ENCODE measurements at regions not wholly inside any gene's neighbourhood (a gene's known extent, or its start where the extent isn't known, plus 50 kb on each side); places are given as distances from the start of the nearest gene placed in this dataset.
"Not testable (repeated sequence)": the region's sequence is repeated elsewhere in the genome, so short reads cannot be mapped to it uniquely, and the experiment has no call there.

GRCh38 chr17:70597774-70598173, 428.4 kb downstream of the KCNJ2 start:
- Histone ChIP-seq H3K27ac (ENCODE audit: low read length) (no peak overlapping the region), H3K79me2 (ENCODE audit: low read length) (no peaks in the 10 kb centered on the region), H3K9me3 (ENCODE audit: low read length) (no peaks in the 10 kb centered on the region), H3K36me3 (ENCODE audit: low read depth, low read length) (no peaks in the 10 kb centered on the region), H3K9ac (ENCODE audit: low read length) (no peak overlapping the region), H3K27me3 (ENCODE audit: low read length) (no peaks in the 10 kb centered on the region), H3K9me2 (replicated peaks; ENCODE audit: low read length) (no peaks in the 10 kb centered on the region), H3K4me3 (ENCODE audit: low read length) (no peak overlapping the region), H3K4me1 (ENCODE audit: insufficient read depth, low read length) (no peaks in the 10 kb centered on the region), H3K4me2 (ENCODE audit: low read length) (no peak overlapping the region), H2AFZ (ENCODE audit: low read length) (no peak overlapping the region), H4K20me1 (ENCODE audit: low read length) (no peaks in the 10 kb centered on the region), H3F3A (ENCODE audit: low read length, unreplicated experiment) (no peaks in the 10 kb centered on the region)
- no peak for ATAC-seq
- CTCF ChIA-PET: no interaction called here
- intact Hi-C loops (cut with micrococcal nuclease): no loop called here
- no TSS peak for BruUV-seq (replicated peaks)
- POLR2A ChIA-PET (ENCODE audit: unreplicated experiment): no interaction called here
- DNase-seq: no peak
- TF ChIP-seq EZH2phosphoT487 (IDR thresholded peaks at IDR 0.05; ENCODE audit: borderline replicate concordance, low read length) (no peak), CTCF (conservative IDR thresholded peaks at IDR 0.05; ENCODE audit: low read depth, low read length) (no peak), EZH2 (IDR thresholded peaks at IDR 0.05; ENCODE audit: low read length, unreplicated experiment) (no peak)

GRCh38 chr17:70599198-70599597, 429.9 kb downstream of the KCNJ2 start:
- ChIA-PET POLR2A (ENCODE audit: unreplicated experiment) (no interaction called here), CTCF (no interaction called here)
- intact Hi-C loops (cut with micrococcal nuclease): no loop called here
- TF ChIP-seq CTCF (conservative IDR thresholded peaks at IDR 0.05; ENCODE audit: low read depth, low read length) (no peak), EZH2 (IDR thresholded peaks at IDR 0.05; ENCODE audit: low read length, unreplicated experiment) (no peak), EZH2phosphoT487 (IDR thresholded peaks at IDR 0.05; ENCODE audit: borderline replicate concordance, low read length) (no peak)
- no peak overlapping the region for H2AFZ ChIP-seq (ENCODE audit: low read length)
- H3K9me2 ChIP-seq (replicated peaks; ENCODE audit: low read length): no peaks in the 10 kb centered on the region
- no peaks in the 10 kb centered on the region for H3K9me3 ChIP-seq (ENCODE audit: low read length)
- no peaks in the 10 kb centered on the region for H3K27me3 ChIP-seq (ENCODE audit: low read length)
- H3K4me1 ChIP-seq (ENCODE audit: insufficient read depth, low read length): no peaks in the 10 kb centered on the region
- no peak overlapping the region for H3K9ac ChIP-seq (ENCODE audit: low read length)
- no peak overlapping the region for H3K4me2 ChIP-seq (ENCODE audit: low read length)
- no peaks in the 10 kb centered on the region for H3K79me2 ChIP-seq (ENCODE audit: low read length)
- H3K4me3 ChIP-seq (ENCODE audit: low read length): no peak overlapping the region
- no peaks in the 10 kb centered on the region for H3K36me3 ChIP-seq (ENCODE audit: low read depth, low read length)
- DNase-seq: no peak
- H4K20me1 ChIP-seq (ENCODE audit: low read length): no peaks in the 10 kb centered on the region
- H3K27ac ChIP-seq (ENCODE audit: low read length): no peak overlapping the region
- ATAC-seq: no peak
- no TSS peak for BruUV-seq (replicated peaks)
- no peaks in the 10 kb centered on the region for H3F3A ChIP-seq (ENCODE audit: low read length, unreplicated experiment)

- ATAC-seq; H3K4me1 ChIP-seq (ENCODE audit: insufficient read depth, low read length); H3K27me3 ChIP-seq (ENCODE audit: low read length); POLR2A ChIA-PET (ENCODE audit: unreplicated experiment); H3F3A ChIP-seq (ENCODE audit: low read length, unreplicated experiment); H4K20me1 ChIP-seq (ENCODE audit: low read length); DNase-seq; H3K27ac ChIP-seq (ENCODE audit: low read length); H3K4me2 ChIP-seq (ENCODE audit: low read length); intact Hi-C loops (cut with micrococcal nuclease); H3K9ac ChIP-seq (ENCODE audit: low read length); BruUV-seq (replicated peaks); H3K36me3 ChIP-seq (ENCODE audit: low read depth, low read length); H3K79me2 ChIP-seq (ENCODE audit: low read length); H3K9me2 ChIP-seq (replicated peaks; ENCODE audit: low read length); H2AFZ ChIP-seq (ENCODE audit: low read length); H3K9me3 ChIP-seq (ENCODE audit: low read length); H3K4me3 ChIP-seq (ENCODE audit: low read length); CTCF ChIA-PET: not testable (repeated sequence)
Measured at GRCh38 chr17:70599945-70600344, 430.6 kb downstream of the KCNJ2 start.
